HG03469 (cell line): ENCODE measurements at regions not wholly inside any gene's neighbourhood (a gene's known extent, or its start where the extent isn't known, plus 50 kb on each side); places are given as distances from the start of the nearest gene placed in this dataset.

Experiments used
- ATAC-seq: cut with Tn5 transposase; IDR thresholded peaks from one replicate; pipeline ENCODE4 v1.9.1; 2021; ENCODE audit warnings: mild to moderate bottlenecking, moderate library complexity, moderate number of reproducible peaks; ENCODE audit not compliant: unreplicated experiment

DNA sequence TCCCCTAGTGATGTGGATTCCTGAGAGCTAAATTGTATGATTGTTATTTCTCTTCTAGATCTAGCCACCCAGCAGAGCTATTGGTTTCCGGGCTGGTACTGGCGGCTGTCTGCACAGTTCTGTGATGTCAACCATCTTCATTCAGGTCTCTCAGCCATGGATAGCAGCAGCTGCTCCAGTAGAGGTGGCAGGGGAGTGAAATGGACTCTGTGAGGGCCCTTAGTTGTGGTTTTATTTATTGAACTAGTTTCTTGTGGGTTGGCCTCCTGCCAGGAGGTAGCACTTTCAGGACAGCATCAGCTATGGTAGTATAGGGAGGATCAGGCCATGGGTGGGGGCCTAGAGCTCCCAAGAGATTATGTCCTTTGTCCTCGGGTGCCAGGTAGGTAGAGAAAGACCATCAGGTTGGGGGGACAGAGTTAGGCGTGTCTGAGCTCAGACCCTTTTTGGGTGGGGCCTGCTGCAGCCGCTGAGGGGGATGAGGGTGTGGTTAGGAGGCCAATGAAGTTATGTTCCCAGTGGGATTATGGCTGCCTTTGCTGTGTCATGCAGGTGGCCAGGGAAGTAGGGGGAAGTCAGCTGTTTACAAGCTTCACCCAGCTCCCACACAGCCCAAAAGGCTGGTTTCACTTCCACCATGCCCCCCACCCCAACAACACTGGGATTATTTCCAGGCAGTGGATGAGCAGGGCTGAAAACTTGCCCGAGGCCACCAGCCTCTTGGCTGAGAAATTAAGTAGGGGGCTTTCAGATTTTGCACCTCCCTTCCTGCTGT, 55.1 kb upstream of the RGS4 start:
- ATAC-seq, result no peak

- no peak for ATAC-seq
Observed at GRCh38 chr1:163006051-163006834, 62.9 kb upstream of the RGS4 start.

DNA sequence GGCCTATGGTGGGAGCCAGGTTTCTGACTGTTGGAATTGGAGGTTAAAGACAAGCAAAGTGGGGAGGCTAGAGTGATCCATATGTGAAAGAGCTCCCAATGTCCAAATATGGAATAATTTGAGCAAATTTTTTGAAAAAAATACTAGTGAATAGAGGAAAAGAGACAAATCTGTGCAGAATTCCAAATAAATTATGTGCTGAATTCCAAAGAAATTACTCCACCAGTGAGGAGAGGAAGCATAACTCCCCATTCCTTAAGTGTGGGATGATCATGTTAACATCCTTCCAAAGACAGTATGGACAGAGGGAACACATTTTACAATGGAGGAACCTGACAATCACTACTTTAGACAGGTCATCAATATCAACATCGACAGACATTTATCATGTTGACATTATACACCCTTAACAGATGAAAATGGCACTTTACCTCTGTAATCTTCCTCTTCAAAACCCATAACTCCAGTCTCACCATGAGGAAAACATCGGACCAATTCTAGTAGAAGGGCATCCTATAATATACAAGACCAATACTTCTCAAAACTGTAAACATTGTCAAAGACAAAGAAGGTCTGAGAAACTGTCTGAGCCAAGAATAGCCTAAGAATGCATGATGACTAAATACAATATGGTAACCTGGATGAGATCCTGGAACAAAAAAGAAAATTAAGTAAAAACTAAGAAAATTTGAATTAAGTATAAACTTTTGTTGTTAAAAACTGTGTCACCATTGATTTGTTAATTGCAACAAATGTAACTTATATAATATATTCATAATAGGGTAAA, 71.5 kb upstream of the RGS4 start:
- no peak for ATAC-seq

GRCh38 chr1:162996261-162996660, 72.9 kb upstream of the RGS4 start:
- ATAC-seq, result no peak

DNA sequence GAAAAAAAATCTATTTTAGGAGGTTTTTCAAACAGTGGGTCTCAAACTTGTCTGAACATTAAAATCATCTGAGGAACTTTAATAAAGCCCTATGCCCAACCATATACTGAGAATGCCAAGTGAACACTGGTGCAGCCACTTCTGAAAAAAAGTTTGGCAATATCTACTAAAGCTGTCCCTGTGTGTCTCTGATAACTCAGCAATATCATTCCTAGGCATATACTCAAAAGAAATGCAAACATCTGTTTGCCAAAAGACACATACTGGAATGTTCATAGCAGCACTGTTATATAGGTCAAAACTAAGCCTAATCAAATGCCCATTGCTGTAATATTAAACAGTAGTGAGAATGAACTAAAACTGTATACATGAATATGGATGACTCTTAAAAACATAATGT, 74.2 kb upstream of the RGS4 start:
- no peak for ATAC-seq

DNA sequence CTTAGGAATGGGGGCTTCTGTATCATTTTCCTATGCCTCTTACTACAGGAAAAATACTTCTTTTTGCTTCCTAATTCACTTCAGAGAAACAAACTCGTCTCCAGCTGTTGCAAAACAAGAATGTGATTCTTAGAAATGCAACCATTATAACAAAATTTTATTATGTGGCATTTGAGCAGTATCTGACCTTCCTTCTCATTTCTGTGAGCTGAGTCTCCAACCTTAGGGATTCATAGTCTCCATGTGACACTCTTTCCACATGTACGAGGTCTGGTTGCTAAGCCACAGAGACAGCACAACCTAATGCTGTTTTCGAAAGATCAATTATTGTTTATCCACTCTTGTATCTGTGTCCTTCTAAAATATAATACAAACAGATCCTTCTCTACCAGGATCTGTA, 75.3 kb upstream of the RGS4 start:
- no peak for ATAC-seq

DNA sequence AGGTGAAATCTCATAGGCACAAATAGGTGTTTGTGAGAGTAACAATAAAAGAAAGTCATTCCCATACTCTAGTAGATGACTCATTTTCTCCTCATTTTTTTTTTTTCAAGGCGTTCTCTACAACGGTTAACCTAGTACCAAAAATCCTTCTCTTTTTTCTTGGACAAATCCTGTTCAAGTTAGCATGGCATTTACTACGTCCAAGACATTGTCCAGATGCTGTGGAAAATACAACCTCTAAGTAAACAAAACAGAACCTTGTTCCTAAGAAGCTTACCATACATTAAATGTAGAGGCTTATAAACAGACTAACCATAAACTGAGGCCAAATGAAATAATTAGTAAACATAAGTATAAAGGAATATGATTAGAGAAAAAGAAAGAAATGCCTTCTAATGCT, 76.2 kb upstream of the RGS4 start:
- ATAC-seq, result no peak

DNA sequence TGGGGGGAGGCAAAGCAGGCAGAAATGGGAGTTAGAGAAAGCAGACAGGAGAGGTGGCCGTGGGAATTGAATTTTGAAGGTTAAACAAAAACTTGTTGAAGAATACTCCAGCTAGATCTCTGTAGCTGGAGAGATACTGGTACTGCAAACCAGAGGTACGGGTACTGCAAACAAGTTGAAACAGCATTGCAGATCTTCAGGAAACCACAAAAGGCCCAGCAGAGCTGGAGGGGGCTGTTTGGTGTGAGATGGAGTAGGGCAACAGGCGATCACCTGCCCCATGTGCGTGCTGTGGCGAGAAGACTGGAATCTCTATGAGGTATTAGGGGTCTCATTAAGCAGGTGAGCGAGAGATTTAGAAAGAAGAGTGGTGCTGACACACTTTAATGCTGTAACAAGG, 77.7 kb upstream of the RGS4 start:
- ATAC-seq, result no peak

GRCh38 chr1:162990665-162991064, 78.5 kb upstream of the RGS4 start:
- no peak for ATAC-seq

DNA sequence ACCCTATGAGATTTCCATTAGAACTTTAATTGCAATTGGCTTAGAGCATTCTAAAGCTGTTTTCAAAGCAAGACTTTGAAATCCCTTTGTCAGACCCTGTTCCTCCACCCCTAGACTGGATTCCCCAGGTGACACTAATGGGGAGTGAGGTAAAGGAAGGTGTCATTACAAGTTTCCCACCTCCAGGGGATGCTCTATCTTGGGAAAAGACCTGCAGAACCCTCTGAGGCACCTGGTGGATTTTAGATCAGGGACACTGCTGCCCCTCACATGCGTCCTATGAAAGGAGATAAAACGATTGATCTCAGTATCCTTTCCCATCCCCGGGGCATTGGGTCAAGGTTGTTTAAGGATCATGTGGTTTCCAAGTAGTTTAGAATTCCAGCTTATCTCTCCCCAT, 80.3 kb upstream of the RGS4 start:
- ATAC-seq, result no peak

GRCh38 chr1:162987866-162988265, 81.3 kb upstream of the RGS4 start:
- ATAC-seq, result no peak

DNA sequence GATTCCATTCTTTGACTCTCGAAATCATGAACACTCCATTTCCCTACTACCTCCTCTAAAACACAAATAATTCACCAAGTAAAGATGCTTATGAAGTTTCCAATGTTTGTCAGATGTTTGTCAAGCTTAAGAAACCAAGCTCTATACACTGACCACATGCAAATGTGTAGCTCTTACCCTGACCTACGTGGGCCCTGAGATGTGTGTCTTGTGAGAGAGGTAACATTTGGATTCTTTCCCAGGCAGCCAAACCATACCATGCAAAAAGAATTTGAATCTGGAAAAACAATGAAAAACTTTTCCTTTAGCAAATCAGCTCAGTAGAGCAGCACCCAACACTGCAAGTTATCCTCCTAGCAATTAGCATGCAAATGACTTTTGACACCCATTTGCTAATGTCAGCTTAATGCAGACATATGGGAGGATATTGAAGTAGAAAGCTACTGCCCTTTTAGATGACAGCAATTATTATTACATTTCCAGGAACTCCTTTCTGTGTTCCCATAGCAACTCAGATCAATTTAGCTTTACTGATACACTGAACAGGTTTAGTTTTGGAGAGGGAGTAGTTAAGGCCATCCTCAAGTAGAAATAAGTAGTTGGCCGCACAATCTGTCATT, 83.2 kb upstream of the RGS4 start:
- no peak for ATAC-seq

GRCh38 chr1:162984699-162985098, 84.5 kb upstream of the RGS4 start:
- ATAC-seq, result no peak

DNA sequence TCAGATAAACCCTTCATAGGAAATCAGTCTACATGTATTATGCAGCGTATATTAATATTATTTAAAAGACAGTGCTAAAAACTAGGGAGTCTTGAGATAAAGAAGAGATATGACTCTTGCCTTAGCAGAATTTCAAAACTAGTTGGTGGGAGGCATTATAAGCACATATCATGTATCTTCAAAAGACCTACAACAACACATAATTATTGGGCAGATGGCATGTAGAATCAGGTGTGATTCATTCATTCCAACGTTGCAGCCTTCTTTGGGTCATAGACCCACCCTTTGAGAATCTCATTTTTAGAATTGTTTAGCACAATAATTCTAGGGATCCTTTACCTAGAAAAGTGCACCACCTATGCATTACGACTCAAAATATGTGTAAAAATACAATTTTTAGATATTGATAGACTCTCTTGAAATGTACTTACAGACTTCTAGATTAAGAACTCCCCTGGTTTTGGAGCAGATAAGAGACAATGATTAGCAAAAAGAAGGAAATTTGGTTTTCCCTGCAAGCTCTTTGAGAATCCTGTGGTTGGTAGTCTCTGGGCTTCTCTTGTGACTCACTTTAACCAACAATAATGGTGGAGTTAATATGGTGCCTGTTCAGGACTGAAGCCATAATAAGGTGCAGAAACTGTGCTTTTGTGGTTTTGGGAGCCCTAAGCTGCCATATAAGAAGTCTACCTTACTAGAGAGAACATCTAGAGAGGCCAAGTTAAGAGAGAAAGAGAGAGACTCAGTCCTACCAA, 85.3 kb upstream of the RGS4 start:
- ATAC-seq, result no peak

GRCh38 chr1:162982364-162982763, 86.8 kb upstream of the RGS4 start:
- ATAC-seq, result no peak

GRCh38 chr1:162977944-162978568, 91.1 kb upstream of the RGS4 start:
- no peak for ATAC-seq

DNA sequence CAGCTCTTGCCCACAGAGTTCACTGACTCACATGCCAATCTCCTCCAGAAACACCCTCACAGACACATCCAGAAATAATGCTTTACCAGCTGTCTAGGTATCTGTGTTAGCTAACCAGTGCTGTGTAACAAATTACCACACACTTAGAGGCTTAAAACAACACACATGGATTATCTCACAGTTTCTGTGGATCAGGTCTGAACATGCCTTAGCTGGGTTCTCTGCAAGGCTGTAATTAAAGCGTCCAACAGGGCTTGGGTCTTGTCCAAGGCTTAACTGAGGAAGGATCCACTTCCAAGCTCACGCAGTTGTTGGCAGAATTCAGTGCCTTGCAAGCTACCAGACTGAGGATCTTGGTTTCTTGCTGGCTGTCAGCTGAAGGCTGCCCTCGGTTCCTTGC, 92.5 kb upstream of the RGS4 start:
- no peak for ATAC-seq

DNA sequence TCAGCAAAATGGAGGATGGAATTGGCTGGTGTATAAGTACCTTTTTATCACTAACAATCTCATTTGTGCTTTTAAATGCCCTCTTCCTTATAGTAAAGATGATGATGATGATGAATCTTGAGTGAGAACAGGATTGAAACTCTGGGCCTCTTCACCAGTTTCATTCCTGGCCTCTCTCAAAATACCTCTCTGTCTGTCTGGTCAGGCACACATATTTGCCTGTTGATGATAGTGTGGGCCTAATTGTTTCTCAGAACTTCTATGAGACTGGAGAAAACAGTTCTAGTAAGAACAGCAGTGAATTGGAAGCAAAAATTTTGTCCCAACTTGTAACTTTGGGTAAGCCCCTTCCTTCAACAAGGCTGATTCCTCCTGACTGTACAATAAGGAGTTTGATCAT, 94.4 kb upstream of the RGS4 start:
- no peak for ATAC-seq

DNA sequence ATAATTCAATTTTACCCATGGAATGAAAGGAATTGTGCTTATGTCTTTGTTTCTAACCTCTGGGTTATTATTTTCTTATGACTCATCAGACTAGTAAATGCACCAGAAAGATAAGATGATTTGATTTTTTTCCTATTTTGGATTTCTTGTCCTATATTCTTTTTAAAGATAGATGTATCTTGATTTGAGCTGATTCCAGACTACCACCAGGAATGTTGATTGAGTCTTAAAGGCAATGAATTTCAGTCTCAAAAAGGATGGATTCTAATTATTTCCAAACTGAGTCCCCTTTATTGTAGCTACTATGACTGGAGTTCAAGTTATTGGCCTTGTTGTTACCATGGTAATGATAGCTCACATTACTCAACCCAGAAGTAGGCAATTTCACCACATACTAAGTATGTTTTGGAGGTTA, 95.8 kb upstream of the RGS4 start:
- ATAC-seq, result no peak

DNA sequence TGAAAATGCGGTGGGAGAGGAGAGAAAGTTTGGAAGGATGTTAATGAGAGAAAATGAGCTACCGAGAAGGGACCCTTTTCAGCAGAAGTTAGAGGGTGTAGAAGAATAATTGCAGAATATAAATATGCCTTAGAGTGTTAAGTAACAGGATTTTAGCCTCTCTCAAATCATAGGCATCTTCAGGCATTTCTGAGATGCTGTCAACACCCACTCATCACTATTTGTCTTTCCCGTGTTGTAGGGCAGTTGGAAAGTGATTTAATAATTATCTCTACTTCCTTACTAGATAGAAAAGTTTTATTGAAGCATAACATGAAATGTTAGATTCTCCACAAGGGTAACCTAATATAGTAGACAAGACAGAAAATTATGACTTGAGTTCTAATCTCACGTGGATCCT, 96.4 kb upstream of the RGS4 start:
- no peak for ATAC-seq
